Mesothelial cell of epicardium (in vitro differentiated cells): ENCODE measurements at regions not wholly inside any gene's neighbourhood (a gene's known extent, or its start where the extent isn't known, plus 50 kb on each side); places are given as distances from the start of the nearest gene placed in this dataset.

Experiments used
- DNase-seq, 2 experiments: peaks; one replicate each; pipeline ENCODE4 v3.0.0; 2021; ENCODE audit warnings: low spot score in 2 of 2; ENCODE audit not compliant: unreplicated experiment in 2 of 2
- H3K27ac Mint-ChIP-seq: 2 replicates; pipeline ENCODE4 v1.8.0; 2021; ENCODE audit warnings: mixed read lengths
- H3K27me3 Mint-ChIP-seq: 2 replicates; pipeline ENCODE4 v1.8.0; 2021; ENCODE audit warnings: low read depth, mixed read lengths
- H3K36me3 Mint-ChIP-seq: 2 replicates; pipeline ENCODE4 v1.8.0; 2021; ENCODE audit warnings: mixed read lengths
- H3K4me1 Mint-ChIP-seq: 2 replicates; pipeline ENCODE4 v1.8.0; 2021; ENCODE audit warnings: mixed read lengths
- H3K4me3 Mint-ChIP-seq: 2 replicates; pipeline ENCODE4 v1.8.0; 2021; ENCODE audit warnings: mild to moderate bottlenecking, moderate library complexity, mixed read lengths
- H3K9me3 Mint-ChIP-seq: 2 replicates; pipeline ENCODE4 v1.8.0; 2021; ENCODE audit warnings: mixed read lengths
- CTCF ChIP-seq: fragments of 200-600 bp; sonication (generic); IDR thresholded peaks from one replicate; pipeline ENCODE4 v1.5.0; 2021; ENCODE audit warnings: antibody characterized with exemption; ENCODE audit not compliant: unreplicated experiment

- Mint-ChIP-seq H3K27ac (no peak overlapping the region), H3K9me3 (peaks cover 10% of the 10 kb centered on the region), H3K4me3 (no peak overlapping the region), H3K4me1 (peaks cover 8% of the 10 kb centered on the region), H3K36me3 (no peaks in the 10 kb centered on the region), H3K27me3 (no peaks in the 10 kb centered on the region)
- no peak for TF ChIP-seq CTCF
- no peak for DNase-seq
Observed at GRCh38 chr22:34430386-34430785, 510.1 kb upstream of the LARGE1 start.

- H3K4me3 Mint-ChIP-seq: no peak overlapping the region
Observed at GRCh38 chr22:34434371-34434770, 514.1 kb upstream of the LARGE1 start.

GRCh38 chr22:34437140-34437539 is 516.9 kb upstream of the LARGE1 start:
- no peak for DNase-seq
- H3K36me3 Mint-ChIP-seq: no peaks in the 10 kb centered on the region
- H3K27me3 Mint-ChIP-seq: peaks cover 2% of the 10 kb centered on the region
- TF ChIP-seq CTCF: no peak
- no peak overlapping the region for H3K4me3 Mint-ChIP-seq
- H3K9me3 Mint-ChIP-seq: peaks cover 9% of the 10 kb centered on the region
- H3K4me1 Mint-ChIP-seq: peaks cover 3% of the 10 kb centered on the region
- H3K27ac Mint-ChIP-seq: no peak overlapping the region

More at GRCh38 chr22:34434371-34434770, 514.1 kb upstream of the LARGE1 start:
- H3K27me3 Mint-ChIP-seq: no peaks in the 10 kb centered on the region
- H3K4me1 Mint-ChIP-seq: no peaks in the 10 kb centered on the region
- H3K27ac Mint-ChIP-seq: no peak overlapping the region
- no peaks in the 10 kb centered on the region for H3K36me3 Mint-ChIP-seq
- no peak for TF ChIP-seq CTCF
- H3K9me3 Mint-ChIP-seq: peaks cover 5% of the 10 kb centered on the region
- no peak for DNase-seq

- no peak for TF ChIP-seq CTCF
- no peak for DNase-seq
- Mint-ChIP-seq H3K36me3 (no peaks in the 10 kb centered on the region), H3K27me3 (no peaks in the 10 kb centered on the region), H3K9me3 (peaks cover 7% of the 10 kb centered on the region), H3K4me1 (peaks cover 6% of the 10 kb centered on the region), H3K27ac (peak overlapping the region; percentile 4), H3K4me3 (no peak overlapping the region)
Observed at GRCh38 chr22:34454598-34454997, 534.3 kb upstream of the LARGE1 start.

GRCh38 chr22:34462795-34463194 is 542.5 kb upstream of the LARGE1 start:
- peaks cover 32% of the 10 kb centered on the region for H3K4me1 Mint-ChIP-seq
- no peak for TF ChIP-seq CTCF
- DNase-seq: no peak
- no peak overlapping the region for H3K4me3 Mint-ChIP-seq
- H3K9me3 Mint-ChIP-seq: peaks cover 4% of the 10 kb centered on the region
- no peaks in the 10 kb centered on the region for H3K36me3 Mint-ChIP-seq
- H3K27ac Mint-ChIP-seq: no peak overlapping the region
- no peaks in the 10 kb centered on the region for H3K27me3 Mint-ChIP-seq

GRCh38 chr22:34475886-34476285 is 555.6 kb upstream of the LARGE1 start:
- Mint-ChIP-seq H3K4me3 (no peak overlapping the region), H3K36me3 (no peaks in the 10 kb centered on the region), H3K27ac (no peak overlapping the region), H3K9me3 (peaks cover 6% of the 10 kb centered on the region), H3K27me3 (peaks cover 9% of the 10 kb centered on the region), H3K4me1 (no peaks in the 10 kb centered on the region)
- no peak for DNase-seq
- TF ChIP-seq CTCF: no peak
